SK-N-SH (cell line): ENCODE measurements at regions not wholly inside any gene's neighbourhood (a gene's known extent, or its start where the extent isn't known, plus 50 kb on each side); places are given as distances from the start of the nearest gene placed in this dataset.

ENCODE experiments used
- CTCF ChIA-PET: fragments of 300-600, 350-600 bp; formaldehyde crosslinking; extraction: SDS; loops from one replicate; lab custom pipeline; 2021; lab: Yijun Ruan, JAX
- POLR2A ChIA-PET: fragments of 350-600 bp; sonication (Branson Sonifier 250); formaldehyde crosslinking; extraction: SDS; loops from one replicate; lab custom pipeline; 2020; ENCODE audit warnings: antibody characterized with exemption, inconsistent platforms; lab: Yijun Ruan, JAX
- DNase-seq: peaks from one replicate; pipeline ENCODE4 v3.0.0; 2012
- H2AFZ ChIP-seq: fragments of 200-600 bp; sonication (generic); 2 replicates; pipeline ENCODE4 v1.8.1; 2016; ENCODE audit warnings: antibody characterized with exemption, mild to moderate bottlenecking, low read depth
- H3F3A ChIP-seq: fragments of 200-600 bp; sonication (generic); replicated peaks from 2 replicates; pipeline ENCODE3; 2016; ENCODE audit warnings: antibody characterized with exemption, mild to moderate bottlenecking; ENCODE audit not compliant: insufficient read depth
- H3K27ac ChIP-seq, 2 experiments: fragments of 200-500 bp in 1 of 2; fragments of 200-600 bp in 1 of 2; sonication (Bioruptor generic) in 1 of 2; sonication (generic), shearing (Covaris generic) in 1 of 2; 2 replicates each; pipeline versions ENCODE4 v1.5.1 to v1.6.1; 2014 to 2016; ENCODE audit warnings: low read depth in 2 of 2, inconsistent platforms in 1 of 2, low read length in 1 of 2, mild to moderate bottlenecking in 1 of 2, mixed read lengths in 1 of 2
- H3K27me3 ChIP-seq: fragments of 200-600 bp; sonication (generic), shearing (Covaris generic); 2 replicates; pipeline ENCODE4 v1.6.1; 2016; ENCODE audit warnings: mixed run types; ENCODE audit not compliant: insufficient read depth
- H3K36me3 ChIP-seq, 2 experiments: fragments of 200-500 bp in 1 of 2; fragments of 200-600 bp in 1 of 2; sonication (Bioruptor generic) in 1 of 2; sonication (generic) in 1 of 2; replicated peaks in 1 of 2; 2 replicates each; pipeline versions ENCODE3 to v1.5.1; 2014 to 2016; ENCODE audit warnings: low read length in 1 of 2, mild to moderate bottlenecking in 1 of 2; ENCODE audit not compliant: insufficient read depth in 2 of 2, control insufficient read depth in 1 of 2
- H3K4me1 ChIP-seq, 2 experiments: fragments of 200-500 bp in 1 of 2; fragments of 200-600 bp in 1 of 2; sonication (Bioruptor generic) in 1 of 2; sonication (generic), shearing (Covaris generic) in 1 of 2; 2 replicates each; pipeline versions ENCODE4 v1.5.1 to v1.6.1; 2014 to 2016; ENCODE audit warnings: low read depth in 1 of 2, low read length in 1 of 2, mixed run types in 1 of 2; ENCODE audit not compliant: insufficient read depth in 2 of 2, control insufficient read depth in 1 of 2
- H3K4me2 ChIP-seq: fragments of 200-600 bp; sonication (generic), shearing (Covaris generic); 2 replicates; pipeline ENCODE4 v1.6.1; 2017; ENCODE audit warnings: mixed run types
- H3K4me3 ChIP-seq, 2 experiments: fragments of 200-500 bp in 1 of 2; fragments of 200-600 bp in 1 of 2; sonication (Bioruptor generic) in 1 of 2; sonication (generic), shearing (Covaris generic) in 1 of 2; 2 replicates each; pipeline versions ENCODE4 v1.5.1 to v1.8.1; 2014 to 2016; ENCODE audit warnings: low read depth in 2 of 2, inconsistent platforms in 1 of 2, low read length in 1 of 2, mild to moderate bottlenecking in 1 of 2, mixed read lengths in 1 of 2, moderate library complexity in 1 of 2
- H3K79me2 ChIP-seq: fragments of 200-600 bp; sonication (generic); 2 replicates; pipeline ENCODE4 v1.8.1; 2017; ENCODE audit warnings: mild to moderate bottlenecking; ENCODE audit not compliant: insufficient read depth
- H3K9ac ChIP-seq: fragments of 200-600 bp; sonication (generic); 2 replicates; pipeline ENCODE4 v1.6.1; 2017; ENCODE audit warnings: mixed run types
- H3K9me2 ChIP-seq: fragments of 200-600 bp; sonication (generic); 2 replicates; pipeline ENCODE4 v1.6.1; 2017; ENCODE audit warnings: mixed run types
- H3K9me3 ChIP-seq: fragments of 200-600 bp; sonication (generic); 2 replicates; pipeline ENCODE4 v1.6.1; 2017; ENCODE audit warnings: mixed run types, mild to moderate bottlenecking, moderate library complexity
- H4K20me1 ChIP-seq: fragments of 200-600 bp; sonication (generic); 2 replicates; pipeline ENCODE4 v1.6.1; 2017; ENCODE audit warnings: mild to moderate bottlenecking, mixed run types; ENCODE audit not compliant: insufficient read depth
- CHD2 ChIP-seq: fragments of 150-350 bp; IDR thresholded peaks from 2 replicates; pipeline ENCODE4 v1.6.1; 2018; ENCODE audit warnings: low read length; ENCODE audit not compliant: partially characterized antibody
- ELF1 ChIP-seq: IDR thresholded peaks from 2 replicates; pipeline ENCODE4 v1.4.0; 2012
- EP300 ChIP-seq, 2 experiments: IDR thresholded peaks; 2 replicates each; pipeline versions ENCODE4 v1.4.0 to v1.6.1; 2012; ENCODE audit warnings: borderline replicate concordance in 1 of 2, low read depth in 1 of 2, low read length in 1 of 2
- EZH2phosphoT487 ChIP-seq: fragments of 200-600 bp; sonication (generic); IDR thresholded peaks from 2 replicates; pipeline ENCODE4 v1.6.1; 2017; ENCODE audit warnings: low read depth, mixed run types, mild to moderate bottlenecking, antibody characterized with exemption, moderate library complexity, borderline replicate concordance
- FOXJ3 ChIP-seq: sonication (generic); formaldehyde crosslinking; IDR thresholded peaks from 2 replicates; pipeline ENCODE4 v1.5.1; 2020; ENCODE audit warnings: mild to moderate bottlenecking, missing genetic modification reagents
- GABPA ChIP-seq: IDR thresholded peaks from 2 replicates; pipeline ENCODE4 v1.4.0; 2012; ENCODE audit warnings: low read depth, mild to moderate bottlenecking
- GATA2 ChIP-seq: sonication (generic); formaldehyde crosslinking; IDR thresholded peaks from 2 replicates; pipeline ENCODE4 v1.5.0; 2020; ENCODE audit warnings: mild to moderate bottlenecking, missing genetic modification reagents
- JUND ChIP-seq: IDR thresholded peaks from 2 replicates; pipeline ENCODE4 v1.4.0; 2012
- MAX ChIP-seq: IDR thresholded peaks from 2 replicates; pipeline ENCODE4 v1.4.0; 2012; ENCODE audit warnings: low read depth
- NRF1 ChIP-seq: IDR thresholded peaks from 2 replicates; pipeline ENCODE4 v1.6.1; 2012; ENCODE audit warnings: low read depth, mild to moderate bottlenecking, low read length
- RAD21 ChIP-seq: IDR thresholded peaks from 2 replicates; pipeline ENCODE4 v1.6.1; 2012; ENCODE audit warnings: mild to moderate bottlenecking, low read length
- RCOR1 ChIP-seq: fragments of 150-350 bp; IDR thresholded peaks from 2 replicates; pipeline ENCODE4 v1.6.1; 2017; ENCODE audit warnings: antibody characterized with exemption, low read length
- REST ChIP-seq: IDR thresholded peaks from 2 replicates; pipeline ENCODE4 v1.6.1; 2012; ENCODE audit warnings: mild to moderate bottlenecking, low read depth, low read length, moderate library complexity
- RXRA ChIP-seq: IDR thresholded peaks from 2 replicates; pipeline ENCODE4 v1.4.0; 2012; ENCODE audit warnings: low read depth, mild to moderate bottlenecking, borderline replicate concordance
- SMC3 ChIP-seq: IDR thresholded peaks from 2 replicates; pipeline ENCODE4 v1.6.1; 2012; ENCODE audit warnings: low read depth, low read length, improper control_type of control experiment
- TAF1 ChIP-seq: IDR thresholded peaks from 2 replicates; pipeline ENCODE4 v1.6.1; 2012; ENCODE audit warnings: low read depth, mild to moderate bottlenecking, low read length, moderate library complexity, borderline replicate concordance
- YY1 ChIP-seq: IDR thresholded peaks from 2 replicates; pipeline ENCODE4 v1.4.0; 2012; ENCODE audit warnings: low read depth, mild to moderate bottlenecking
- ZBTB33 ChIP-seq: IDR thresholded peaks from 2 replicates; pipeline ENCODE4 v1.4.0; 2012; ENCODE audit warnings: low read depth, borderline replicate concordance
- WGBS: methylation state at CpG from one replicate; pipeline ENCODE4 v1.1.6; 2017; ENCODE audit warnings: low lambda C conversion rate; 5-methylcytosine and 5-hydroxymethylcytosine counted together
- TF ChIP-seq, protein P1 (sequence below): fragments of 200-600 bp; sonication (generic); IDR thresholded peaks from 2 replicates; pipeline ENCODE4 v1.6.1; 2017; ENCODE audit warnings: antibody characterized with exemption, mild to moderate bottlenecking, moderate library complexity

DNA sequence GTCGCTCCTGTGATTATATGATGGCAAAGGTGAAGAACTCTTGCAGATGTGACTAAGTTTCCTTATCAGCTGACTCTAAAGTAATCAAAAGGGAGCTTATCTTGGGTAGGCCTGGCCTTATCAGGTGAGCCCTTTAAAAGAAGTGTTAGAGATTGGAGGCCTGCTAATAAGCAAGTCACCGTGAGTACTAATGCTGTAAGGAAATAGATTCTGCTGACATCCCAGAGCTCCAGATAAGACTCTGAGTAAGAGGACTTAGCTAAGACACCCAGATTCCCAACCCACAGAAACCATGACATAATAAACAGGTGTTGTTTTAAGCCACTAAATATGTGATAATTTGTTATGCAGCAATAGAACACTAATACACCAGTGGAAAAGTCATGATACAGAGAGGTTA lies 99.9 kb upstream of the FAM20A start (continued):
- TF ChIP-seq YY1 (no peak), ZBTB33 (no peak), NRF1 (no peak), JUND (no peak), RAD21 (no peak), GATA2 (no peak), SMC3 (no peak), EZH2phosphoT487 (no peak), MAX (no peak)

DNA sequence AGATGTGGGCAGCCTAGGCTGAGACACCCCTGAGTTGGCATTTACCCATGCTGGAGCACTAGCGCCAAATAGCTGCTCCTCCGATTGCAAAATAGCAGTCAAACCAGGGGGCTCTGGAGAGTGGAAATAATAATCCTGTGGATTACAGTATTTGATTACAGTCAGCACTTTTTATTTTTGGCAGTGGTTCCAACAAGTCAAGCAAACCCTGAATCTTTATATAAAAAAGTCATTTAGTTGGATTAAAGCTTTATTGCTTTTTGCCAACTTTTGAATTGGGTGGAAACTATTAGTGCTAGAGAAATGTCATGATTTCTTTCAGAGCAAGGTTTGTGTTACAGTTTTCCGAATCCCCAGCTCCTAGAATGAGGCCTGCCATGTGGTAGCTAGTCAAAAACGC lies 99.3 kb upstream of the FAM20A start:
- no peaks in the 10 kb centered on the region for H3K9me2 ChIP-seq

More for the DNA sequence above, 99.3 kb upstream of the FAM20A start:
- no peak for DNase-seq
- H3K4me1 ChIP-seq: no peaks in the 10 kb centered on the region
- no peaks in the 10 kb centered on the region for H4K20me1 ChIP-seq
- H3K79me2 ChIP-seq: no peaks in the 10 kb centered on the region
- WGBS: 47% methylated on average over 4 of the region's 4 CpGs
- H3K4me3 ChIP-seq: no peak overlapping the region
- no peak for TF ChIP-seq RXRA
- TF ChIP-seq ELF1: no peak
- TF ChIP-seq GABPA: no peak
- no peak for TF ChIP-seq MAX
- no peak for TF ChIP-seq TAF1
- no peak for TF ChIP-seq EP300 (IDR thresholded peaks at IDR 0.05; ENCODE audit: borderline replicate concordance in 1 of 2, low read depth in 1 of 2, low read length in 1 of 2)
- TF ChIP-seq CHD2: no peak
- no peak for TF ChIP-seq RCOR1
- TF ChIP-seq REST: no peak
- no peak for TF ChIP-seq JUND
- no peak for TF ChIP-seq RAD21
- TF ChIP-seq, protein P1, sequence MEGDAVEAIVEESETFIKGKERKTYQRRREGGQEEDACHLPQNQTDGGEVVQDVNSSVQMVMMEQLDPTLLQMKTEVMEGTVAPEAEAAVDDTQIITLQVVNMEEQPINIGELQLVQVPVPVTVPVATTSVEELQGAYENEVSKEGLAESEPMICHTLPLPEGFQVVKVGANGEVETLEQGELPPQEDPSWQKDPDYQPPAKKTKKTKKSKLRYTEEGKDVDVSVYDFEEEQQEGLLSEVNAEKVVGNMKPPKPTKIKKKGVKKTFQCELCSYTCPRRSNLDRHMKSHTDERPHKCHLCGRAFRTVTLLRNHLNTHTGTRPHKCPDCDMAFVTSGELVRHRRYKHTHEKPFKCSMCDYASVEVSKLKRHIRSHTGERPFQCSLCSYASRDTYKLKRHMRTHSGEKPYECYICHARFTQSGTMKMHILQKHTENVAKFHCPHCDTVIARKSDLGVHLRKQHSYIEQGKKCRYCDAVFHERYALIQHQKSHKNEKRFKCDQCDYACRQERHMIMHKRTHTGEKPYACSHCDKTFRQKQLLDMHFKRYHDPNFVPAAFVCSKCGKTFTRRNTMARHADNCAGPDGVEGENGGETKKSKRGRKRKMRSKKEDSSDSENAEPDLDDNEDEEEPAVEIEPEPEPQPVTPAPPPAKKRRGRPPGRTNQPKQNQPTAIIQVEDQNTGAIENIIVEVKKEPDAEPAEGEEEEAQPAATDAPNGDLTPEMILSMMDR: no peak
- no peak for TF ChIP-seq FOXJ3 (CRISPR knock-in tag)
- H3K9ac ChIP-seq: no peak overlapping the region
- no peaks in the 10 kb centered on the region for H3F3A ChIP-seq
- no peaks in the 10 kb centered on the region for H3K9me3 ChIP-seq
- no peak overlapping the region for H3K27ac ChIP-seq
- H3K36me3 ChIP-seq: no peaks in the 10 kb centered on the region
- no peak overlapping the region for H3K4me2 ChIP-seq
- ChIA-PET CTCF (interaction anchor here (1.8 to 2.5 kb wide), 2 partner anchors 9 to 17 kb away, joined by 6 to 8 read pairs; no protein-coding TSS in a partner anchor), POLR2A (no interaction called here)
- H2AFZ ChIP-seq: no peak overlapping the region
- no peaks in the 10 kb centered on the region for H3K27me3 ChIP-seq
